ENCODE measurements at regions not wholly inside any gene's neighbourhood (a gene's known extent, or its start where the extent isn't known, plus 50 kb on each side); places are given as distances from the start of the nearest gene placed in this dataset.

GRCh38 chr16:5560084-5560483, 462.5 kb upstream of the EEF2KMT start:
- TF ChIP-seq CSRNP3 (CRISPR knock-in tag; IDR thresholded peaks at IDR 0.05): no peak
- TF ChIP-seq CREB5 (CRISPR knock-in tag; IDR thresholded peaks at IDR 0.05; ENCODE audit: low read depth): no peak
- no peak for TF ChIP-seq ARNTL (CRISPR knock-in tag; IDR thresholded peaks at IDR 0.05; ENCODE audit: borderline replicate concordance, low read depth)
- no peak for TF ChIP-seq ZNF565 (CRISPR knock-in tag; conservative IDR thresholded peaks at IDR 0.05; ENCODE audit: low read depth)
- no peak for TF ChIP-seq PATZ1 (CRISPR knock-in tag; IDR thresholded peaks at IDR 0.05; ENCODE audit: borderline replicate concordance)
- no peak for TF ChIP-seq TSHZ2 (CRISPR knock-in tag; IDR thresholded peaks at IDR 0.05)

Data from SK-N-SH treated with all-trans-retinoic acid at 6 μM for 48 hours (cell line).